HL-60 (cell line): ENCODE measurements at regions not wholly inside any gene's neighbourhood (a gene's known extent, or its start where the extent isn't known, plus 50 kb on each side); places are given as distances from the start of the nearest gene placed in this dataset.

Experiments used
- POLR2AphosphoS5 ChIP-seq: IDR thresholded peaks from 2 replicates; pipeline ENCODE4 v1.6.1; 2012; ENCODE audit warnings: low read depth
- TF ChIP-seq, protein P1 (sequence below): IDR thresholded peaks from one replicate; pipeline ENCODE4 v1.5.1; 2011; ENCODE audit warnings: low read length, control low read depth, inconsistent platforms; ENCODE audit not compliant: insufficient read depth

- TF ChIP-seq, protein P1, sequence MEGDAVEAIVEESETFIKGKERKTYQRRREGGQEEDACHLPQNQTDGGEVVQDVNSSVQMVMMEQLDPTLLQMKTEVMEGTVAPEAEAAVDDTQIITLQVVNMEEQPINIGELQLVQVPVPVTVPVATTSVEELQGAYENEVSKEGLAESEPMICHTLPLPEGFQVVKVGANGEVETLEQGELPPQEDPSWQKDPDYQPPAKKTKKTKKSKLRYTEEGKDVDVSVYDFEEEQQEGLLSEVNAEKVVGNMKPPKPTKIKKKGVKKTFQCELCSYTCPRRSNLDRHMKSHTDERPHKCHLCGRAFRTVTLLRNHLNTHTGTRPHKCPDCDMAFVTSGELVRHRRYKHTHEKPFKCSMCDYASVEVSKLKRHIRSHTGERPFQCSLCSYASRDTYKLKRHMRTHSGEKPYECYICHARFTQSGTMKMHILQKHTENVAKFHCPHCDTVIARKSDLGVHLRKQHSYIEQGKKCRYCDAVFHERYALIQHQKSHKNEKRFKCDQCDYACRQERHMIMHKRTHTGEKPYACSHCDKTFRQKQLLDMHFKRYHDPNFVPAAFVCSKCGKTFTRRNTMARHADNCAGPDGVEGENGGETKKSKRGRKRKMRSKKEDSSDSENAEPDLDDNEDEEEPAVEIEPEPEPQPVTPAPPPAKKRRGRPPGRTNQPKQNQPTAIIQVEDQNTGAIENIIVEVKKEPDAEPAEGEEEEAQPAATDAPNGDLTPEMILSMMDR: no peak
- TF ChIP-seq POLR2AphosphoS5: no peak
These were observed 118.2 kb upstream of the RASGRP1 start for GRCh38 chr15:38682861-38683260.
